ENCODE measurements at regions not wholly inside any gene's neighbourhood (a gene's known extent, or its start where the extent isn't known, plus 50 kb on each side); places are given as distances from the start of the nearest gene placed in this dataset.

DNA sequence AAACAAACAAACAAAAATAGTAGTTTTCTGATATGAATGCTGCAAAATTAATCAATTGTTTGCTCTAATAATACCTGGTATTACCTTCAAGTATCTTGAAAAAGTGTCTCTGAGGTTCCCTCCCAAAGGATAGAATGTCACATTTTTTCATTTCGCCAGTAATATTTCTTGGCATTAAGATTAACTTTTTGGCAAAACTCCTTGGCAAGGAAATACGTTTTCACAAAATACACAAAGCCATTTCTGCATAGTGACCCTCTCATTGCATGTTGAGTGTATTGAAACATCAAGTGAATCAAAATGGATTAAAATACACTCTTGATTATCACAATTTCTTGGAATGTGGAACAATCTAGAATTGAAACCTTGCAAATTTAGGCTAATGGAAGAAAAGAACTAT is 230.5 kb downstream of the ATPSCKMT start:
- TF ChIP-seq, protein P1, sequence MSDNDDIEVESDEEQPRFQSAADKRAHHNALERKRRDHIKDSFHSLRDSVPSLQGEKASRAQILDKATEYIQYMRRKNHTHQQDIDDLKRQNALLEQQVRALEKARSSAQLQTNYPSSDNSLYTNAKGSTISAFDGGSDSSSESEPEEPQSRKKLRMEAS (IDR thresholded peaks at IDR 0.05): no peak
- TF ChIP-seq SP1 (IDR thresholded peaks at IDR 0.05) (no peak), EGR1 (IDR thresholded peaks at IDR 0.05; ENCODE audit: low read depth in 2 of 2) (no peak), RAD21 (IDR thresholded peaks at IDR 0.05) (no peak), RXRA (IDR thresholded peaks at IDR 0.05) (no peak)
- TF ChIP-seq, protein P2, sequence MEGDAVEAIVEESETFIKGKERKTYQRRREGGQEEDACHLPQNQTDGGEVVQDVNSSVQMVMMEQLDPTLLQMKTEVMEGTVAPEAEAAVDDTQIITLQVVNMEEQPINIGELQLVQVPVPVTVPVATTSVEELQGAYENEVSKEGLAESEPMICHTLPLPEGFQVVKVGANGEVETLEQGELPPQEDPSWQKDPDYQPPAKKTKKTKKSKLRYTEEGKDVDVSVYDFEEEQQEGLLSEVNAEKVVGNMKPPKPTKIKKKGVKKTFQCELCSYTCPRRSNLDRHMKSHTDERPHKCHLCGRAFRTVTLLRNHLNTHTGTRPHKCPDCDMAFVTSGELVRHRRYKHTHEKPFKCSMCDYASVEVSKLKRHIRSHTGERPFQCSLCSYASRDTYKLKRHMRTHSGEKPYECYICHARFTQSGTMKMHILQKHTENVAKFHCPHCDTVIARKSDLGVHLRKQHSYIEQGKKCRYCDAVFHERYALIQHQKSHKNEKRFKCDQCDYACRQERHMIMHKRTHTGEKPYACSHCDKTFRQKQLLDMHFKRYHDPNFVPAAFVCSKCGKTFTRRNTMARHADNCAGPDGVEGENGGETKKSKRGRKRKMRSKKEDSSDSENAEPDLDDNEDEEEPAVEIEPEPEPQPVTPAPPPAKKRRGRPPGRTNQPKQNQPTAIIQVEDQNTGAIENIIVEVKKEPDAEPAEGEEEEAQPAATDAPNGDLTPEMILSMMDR (IDR thresholded peaks at IDR 0.05; ENCODE audit: low read depth, low read length, missing input control): no peak
